Skeletal muscle satellite cell (primary cell): ENCODE measurements at regions not wholly inside any gene's neighbourhood (a gene's known extent, or its start where the extent isn't known, plus 50 kb on each side); places are given as distances from the start of the nearest gene placed in this dataset.
"Not testable (repeated sequence)": the region's sequence is repeated elsewhere in the genome, so short reads cannot be mapped to it uniquely, and the experiment has no call there.

Experiments
- H3K27me3 ChIP-seq: 2 replicates; pipeline ENCODE4 v1.7.0; 2013; ENCODE audit warnings: low read length; ENCODE audit not compliant: control insufficient read depth, insufficient read depth
- H3K36me3 ChIP-seq: 2 replicates; pipeline ENCODE4 v1.7.0; 2013; ENCODE audit warnings: mild to moderate bottlenecking, control low read depth, low read length; ENCODE audit not compliant: insufficient read depth
- H3K4me1 ChIP-seq: 2 replicates; pipeline ENCODE4 v1.7.0; 2013; ENCODE audit warnings: low read length; ENCODE audit not compliant: control insufficient read depth, insufficient read depth
- H3K4me2 ChIP-seq: 2 replicates; pipeline ENCODE4 v1.7.0; 2013; ENCODE audit warnings: mild to moderate bottlenecking, low read length
- H3K4me3 ChIP-seq: 2 replicates; pipeline ENCODE4 v1.7.0; 2013; ENCODE audit warnings: low read length
- H3K9ac ChIP-seq: 2 replicates; pipeline ENCODE4 v1.7.0; 2013; ENCODE audit warnings: mild to moderate bottlenecking, low read depth, low read length, moderate library complexity
- H3K9me3 ChIP-seq: replicated peaks from 2 replicates; pipeline ENCODE4 v1.7.0; 2013; ENCODE audit warnings: mild to moderate bottlenecking, control low read depth, low read length

DNA sequence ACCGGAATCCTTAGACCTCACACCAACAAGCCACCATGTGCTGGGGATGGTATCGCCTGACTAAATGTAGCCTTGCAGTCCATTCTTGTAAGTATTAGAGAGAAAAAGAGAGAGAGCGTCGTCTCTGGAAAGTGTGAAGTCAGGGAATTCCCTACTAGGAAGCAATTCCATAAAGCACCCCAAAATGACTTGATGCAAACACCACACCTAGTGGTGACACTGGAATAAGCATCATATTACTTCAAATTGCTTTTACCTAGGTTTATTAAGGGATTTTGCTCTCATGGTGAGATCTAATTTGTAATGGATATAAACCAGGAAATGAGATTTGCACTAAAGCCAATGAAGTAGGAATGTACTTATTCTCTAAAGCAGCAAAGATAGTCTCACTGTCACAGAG lies 111.4 kb upstream of the METTL9 start:
- not testable (repeated sequence) for H3K4me2 ChIP-seq, H3K27me3 ChIP-seq, H3K36me3 ChIP-seq, H3K9me3 ChIP-seq, H3K9ac ChIP-seq, H3K4me1 ChIP-seq, H3K4me3 ChIP-seq

GRCh38 chr16:21499046-21499445 lies 100.3 kb upstream of the METTL9 start:
- H3K27me3 ChIP-seq, H3K36me3 ChIP-seq, H3K4me3 ChIP-seq, H3K4me2 ChIP-seq, H3K9ac ChIP-seq, H3K9me3 ChIP-seq, H3K4me1 ChIP-seq: not testable (repeated sequence)

DNA sequence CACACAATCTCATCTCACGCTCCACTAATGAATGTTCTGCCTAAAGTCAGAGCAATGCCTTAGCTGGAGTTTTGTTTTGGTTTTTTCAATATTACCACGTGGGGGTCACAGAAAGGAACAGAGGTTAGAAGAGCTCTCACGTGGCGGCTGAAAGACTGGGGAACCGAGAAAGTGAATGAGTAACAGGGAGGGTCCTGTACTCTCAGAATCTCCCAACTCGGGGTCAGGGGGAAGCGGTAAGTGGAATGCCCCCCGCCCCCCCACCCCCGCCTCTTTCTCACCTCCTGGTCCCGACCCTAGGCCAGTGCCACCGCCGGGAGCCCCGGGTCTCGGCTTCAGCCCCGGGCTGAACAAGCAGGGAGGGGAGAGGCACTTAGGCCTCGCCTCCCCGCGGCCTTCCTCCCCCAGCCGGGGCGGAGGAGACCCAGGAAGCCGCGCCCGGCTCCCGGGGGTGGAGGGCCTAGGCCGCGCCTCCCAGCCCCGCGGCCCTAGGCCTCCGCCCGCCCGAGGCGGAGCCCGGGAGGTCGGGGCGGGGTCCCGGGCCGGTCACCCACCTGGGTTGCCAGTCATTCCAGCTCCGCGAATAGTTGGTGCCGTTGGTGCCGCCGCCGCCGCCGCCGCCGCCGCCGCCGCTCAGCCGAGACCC lies 98.0 kb upstream of the METTL9 start:
- H3K4me2 ChIP-seq: peak overlapping the region; percentile 86
- not testable (repeated sequence) for H3K36me3 ChIP-seq, H3K9me3 ChIP-seq, H3K27me3 ChIP-seq, H3K4me1 ChIP-seq
- peak overlapping the region; percentile 94 for H3K4me3 ChIP-seq
- H3K9ac ChIP-seq: peak overlapping the region; percentile 94

DNA sequence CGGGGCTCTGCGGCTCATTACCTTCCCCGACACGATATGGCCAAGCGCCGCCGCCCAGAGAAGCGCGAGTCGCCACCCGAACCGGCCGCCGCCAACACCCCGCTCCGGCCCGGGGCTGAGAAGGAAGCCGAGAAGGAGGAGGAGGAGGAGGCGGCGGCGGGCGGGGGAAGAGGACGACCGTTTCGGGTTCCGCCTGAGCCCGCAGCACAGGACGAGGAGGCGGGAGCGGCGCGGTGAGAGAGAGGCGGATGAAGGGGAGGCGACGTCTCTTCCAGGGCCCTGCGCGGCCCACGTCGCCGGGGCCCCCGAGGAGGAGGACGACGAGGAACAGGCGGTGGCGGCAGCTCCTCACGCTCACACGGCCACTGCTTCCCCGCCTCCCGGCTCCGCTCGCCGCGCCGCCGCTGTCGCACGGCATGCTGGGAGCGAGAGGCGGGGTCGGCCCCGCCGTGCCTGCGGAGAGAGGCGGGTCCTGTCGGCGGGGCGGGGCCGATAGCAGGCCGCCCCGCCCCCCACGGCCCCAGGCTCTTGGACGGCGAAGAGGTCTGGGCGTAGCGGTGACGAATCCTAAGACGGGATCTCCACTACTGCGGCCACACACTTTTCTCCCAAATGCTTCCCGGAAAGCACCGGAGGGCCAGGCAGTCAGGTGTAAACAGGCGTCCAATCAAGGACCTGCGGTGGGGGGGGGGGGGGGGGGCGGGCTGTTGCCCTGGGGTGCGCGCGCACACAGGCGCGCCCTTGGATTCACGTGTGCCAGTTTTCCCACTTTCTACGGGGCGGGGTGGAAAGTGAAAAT lies 97.3 kb upstream of the METTL9 start:
- peaks cover 5% of the 10 kb centered on the region for H3K36me3 ChIP-seq
- H3K4me1 ChIP-seq: peaks cover 6% of the 10 kb centered on the region
- H3K4me3 ChIP-seq: peak overlapping the region; percentile 94
- H3K9me3 ChIP-seq: no peaks in the 10 kb centered on the region
- H3K9ac ChIP-seq: peak overlapping the region; percentile 94
- peak overlapping the region; percentile 86 for H3K4me2 ChIP-seq
- H3K27me3 ChIP-seq: no peaks in the 10 kb centered on the region

- not testable (repeated sequence) for H3K4me3 ChIP-seq, H3K27me3 ChIP-seq, H3K4me2 ChIP-seq, H3K9me3 ChIP-seq, H3K36me3 ChIP-seq, H3K9ac ChIP-seq
- peaks cover 19% of the 10 kb centered on the region for H3K4me1 ChIP-seq
Observed at GRCh38 chr16:21503574-21503920, 95.8 kb upstream of the METTL9 start.

- H3K4me1 ChIP-seq: peaks cover 25% of the 10 kb centered on the region
- not testable (repeated sequence) for H3K9ac ChIP-seq, H3K4me3 ChIP-seq, H3K9me3 ChIP-seq, H3K27me3 ChIP-seq, H3K36me3 ChIP-seq, H3K4me2 ChIP-seq
Observed at GRCh38 chr16:21503941-21504832, 95.2 kb upstream of the METTL9 start.

DNA sequence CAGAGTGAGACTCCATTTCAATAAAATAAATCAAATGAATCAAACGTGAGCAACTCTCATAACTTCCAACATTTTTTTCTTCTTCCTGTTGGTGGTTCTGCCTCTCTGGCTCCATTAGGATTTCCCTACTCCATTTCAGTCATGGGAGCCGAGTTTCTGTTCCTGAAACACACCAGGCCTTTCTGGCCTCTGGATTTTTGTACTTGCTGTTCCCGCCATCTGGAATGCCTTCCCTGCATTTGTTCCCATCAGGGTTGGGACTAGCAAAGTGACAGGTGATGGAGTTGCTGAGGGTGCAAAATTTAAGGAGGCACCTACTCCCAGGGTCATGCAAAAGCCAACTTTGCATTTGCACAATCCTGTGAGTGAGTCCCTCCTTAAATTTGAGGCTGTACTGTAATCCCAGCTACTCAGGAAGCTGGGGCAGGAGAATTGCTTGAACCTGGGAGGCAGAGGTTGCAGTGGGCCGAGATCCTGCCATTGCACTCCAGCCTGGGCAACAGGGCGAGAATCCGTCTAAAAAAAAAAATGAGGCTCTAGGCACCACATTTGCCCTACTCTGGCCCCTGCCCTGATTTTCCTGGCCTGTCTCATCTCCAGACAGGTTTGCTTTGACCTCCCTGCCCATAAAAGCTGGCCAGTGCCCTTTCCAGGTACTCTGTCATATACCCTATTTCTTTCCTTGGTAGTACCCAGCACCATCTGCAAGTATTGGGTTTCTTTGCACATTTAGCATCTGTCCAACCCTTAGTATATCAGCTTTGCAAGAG lies 93.4 kb upstream of the METTL9 start:
- H3K4me1 ChIP-seq: peaks cover 43% of the 10 kb centered on the region

GRCh38 chr16:21506857-21507456 lies 92.4 kb upstream of the METTL9 start:
- not testable (repeated sequence) for H3K9me3 ChIP-seq, H3K4me2 ChIP-seq, H3K4me3 ChIP-seq, H3K36me3 ChIP-seq, H3K27me3 ChIP-seq, H3K9ac ChIP-seq
- peaks cover 52% of the 10 kb centered on the region for H3K4me1 ChIP-seq

More for the DNA sequence above, 93.4 kb upstream of the METTL9 start:
- not testable (repeated sequence) for H3K9me3 ChIP-seq, H3K9ac ChIP-seq, H3K4me2 ChIP-seq, H3K4me3 ChIP-seq, H3K27me3 ChIP-seq, H3K36me3 ChIP-seq

GRCh38 chr16:21507631-21508305 lies 91.6 kb upstream of the METTL9 start:
- Histone ChIP-seq H3K4me3 (peak overlapping the region; percentile 2), H3K4me1 (peaks cover 58% of the 10 kb centered on the region), H3K4me2 (peak overlapping the region; percentile 61), H3K36me3 (peaks cover 12% of the 10 kb centered on the region), H3K9ac (peak overlapping the region; percentile 4)
- not testable (repeated sequence) for H3K27me3 ChIP-seq, H3K9me3 ChIP-seq

DNA sequence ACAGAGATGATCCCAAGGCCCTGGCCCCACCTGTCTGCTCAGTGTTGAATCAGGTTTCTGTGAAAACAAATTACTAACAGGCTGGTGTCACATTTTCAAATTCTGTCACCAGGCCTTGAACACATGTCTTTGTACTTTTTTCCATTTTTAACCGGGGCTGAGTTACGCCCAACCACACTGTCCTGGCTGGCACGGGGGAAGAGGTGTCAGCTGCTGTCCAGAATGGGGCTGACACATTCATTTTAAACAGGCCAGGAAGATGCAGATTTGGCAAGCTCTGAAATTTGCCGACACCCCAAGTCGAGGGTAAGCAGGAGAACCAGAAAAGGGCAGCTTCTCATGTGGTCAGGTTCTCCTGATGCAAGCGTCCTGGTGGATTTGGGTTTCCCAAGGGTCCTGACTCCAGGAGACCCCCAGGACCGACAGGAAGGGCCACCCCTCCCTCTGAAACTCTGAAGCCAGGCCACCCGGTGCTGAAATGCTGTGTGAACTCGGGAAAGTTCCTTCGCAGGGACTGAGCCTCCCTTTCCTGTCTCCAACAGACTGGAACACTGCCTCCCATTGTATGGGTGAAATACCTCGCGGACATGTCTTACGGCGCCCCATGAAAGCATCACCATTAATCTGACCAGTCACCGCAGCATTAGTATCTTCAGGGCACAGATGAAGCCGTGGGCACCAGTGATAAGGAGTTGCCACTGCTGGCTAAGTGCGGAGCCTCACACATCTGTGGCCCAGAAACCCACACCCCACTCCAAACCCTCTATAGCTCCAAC lies 90.5 kb upstream of the METTL9 start:
- H3K27me3 ChIP-seq, H3K4me3 ChIP-seq, H3K9me3 ChIP-seq, H3K36me3 ChIP-seq: not testable (repeated sequence)
- H3K4me2 ChIP-seq: peak overlapping the region; percentile 44
- H3K9ac ChIP-seq: peak overlapping the region; percentile 15
- H3K4me1 ChIP-seq: peaks cover 69% of the 10 kb centered on the region
